Keratinocyte (primary cell): ENCODE measurements at regions not wholly inside any gene's neighbourhood (a gene's known extent, or its start where the extent isn't known, plus 50 kb on each side); places are given as distances from the start of the nearest gene placed in this dataset.

ENCODE experiments used
- EZH2 ChIP-seq: IDR thresholded peaks from one replicate; pipeline ENCODE4 v1.6.1; 2012; ENCODE audit warnings: inconsistent platforms, mild to moderate bottlenecking, low read length, moderate library complexity
- TF ChIP-seq, protein P1 (sequence below), 3 experiments: IDR thresholded peaks in 1 of 3; conservative IDR thresholded peaks in 1 of 3; optimal IDR thresholded peaks in 1 of 3; 2 replicates in 2 of 3; 3 replicates in 1 of 3; pipeline versions ENCODE3 to v1.5.1; 2011; ENCODE audit warnings: low read length in 3 of 3, mild to moderate bottlenecking in 3 of 3, moderate library complexity in 2 of 3, control low read depth in 1 of 3, inconsistent platforms in 1 of 3; ENCODE audit not compliant: insufficient read depth in 2 of 3; ENCODE audit errors: extremely low read depth in 1 of 3

DNA sequence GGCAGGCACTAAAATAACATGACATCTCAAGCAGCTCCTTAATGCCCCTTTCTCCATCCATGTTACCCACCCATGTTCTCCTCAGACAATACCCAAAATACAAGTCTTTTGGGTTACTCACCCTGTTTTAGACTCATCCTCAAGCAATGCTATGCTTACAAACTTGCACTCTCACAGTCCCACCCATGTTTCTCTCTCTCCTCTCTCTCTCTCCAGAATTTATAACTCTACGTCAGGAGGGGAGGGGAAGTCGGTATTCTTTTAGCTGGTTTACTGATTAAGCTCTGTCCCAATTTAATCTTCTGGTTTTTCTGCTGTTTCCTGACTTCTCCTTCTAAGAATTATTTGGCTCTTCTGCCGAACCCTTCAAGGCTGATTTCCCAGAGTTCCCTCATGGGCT, 98.0 kb upstream of the NR5A2 start:
- TF ChIP-seq, protein P1, sequence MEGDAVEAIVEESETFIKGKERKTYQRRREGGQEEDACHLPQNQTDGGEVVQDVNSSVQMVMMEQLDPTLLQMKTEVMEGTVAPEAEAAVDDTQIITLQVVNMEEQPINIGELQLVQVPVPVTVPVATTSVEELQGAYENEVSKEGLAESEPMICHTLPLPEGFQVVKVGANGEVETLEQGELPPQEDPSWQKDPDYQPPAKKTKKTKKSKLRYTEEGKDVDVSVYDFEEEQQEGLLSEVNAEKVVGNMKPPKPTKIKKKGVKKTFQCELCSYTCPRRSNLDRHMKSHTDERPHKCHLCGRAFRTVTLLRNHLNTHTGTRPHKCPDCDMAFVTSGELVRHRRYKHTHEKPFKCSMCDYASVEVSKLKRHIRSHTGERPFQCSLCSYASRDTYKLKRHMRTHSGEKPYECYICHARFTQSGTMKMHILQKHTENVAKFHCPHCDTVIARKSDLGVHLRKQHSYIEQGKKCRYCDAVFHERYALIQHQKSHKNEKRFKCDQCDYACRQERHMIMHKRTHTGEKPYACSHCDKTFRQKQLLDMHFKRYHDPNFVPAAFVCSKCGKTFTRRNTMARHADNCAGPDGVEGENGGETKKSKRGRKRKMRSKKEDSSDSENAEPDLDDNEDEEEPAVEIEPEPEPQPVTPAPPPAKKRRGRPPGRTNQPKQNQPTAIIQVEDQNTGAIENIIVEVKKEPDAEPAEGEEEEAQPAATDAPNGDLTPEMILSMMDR (optimal IDR thresholded peaks at IDR 0.05 in 1 of 3, IDR thresholded peaks at IDR 0.05 in 1 of 3, conservative IDR thresholded peaks at IDR 0.05 in 1 of 3; ENCODE audit: extremely low read depth in 1 of 3, insufficient read depth in 2 of 3, low read length in 3 of 3): no peak
- TF ChIP-seq EZH2: no peak
